KG1 (cell line): ENCODE measurements at regions not wholly inside any gene's neighbourhood (a gene's known extent, or its start where the extent isn't known, plus 50 kb on each side); places are given as distances from the start of the nearest gene placed in this dataset.

ENCODE experiments used
- DNase-seq: peaks from one replicate; lab custom pipeline; 2025; lab: John Stamatoyannopoulos, UW

DNA sequence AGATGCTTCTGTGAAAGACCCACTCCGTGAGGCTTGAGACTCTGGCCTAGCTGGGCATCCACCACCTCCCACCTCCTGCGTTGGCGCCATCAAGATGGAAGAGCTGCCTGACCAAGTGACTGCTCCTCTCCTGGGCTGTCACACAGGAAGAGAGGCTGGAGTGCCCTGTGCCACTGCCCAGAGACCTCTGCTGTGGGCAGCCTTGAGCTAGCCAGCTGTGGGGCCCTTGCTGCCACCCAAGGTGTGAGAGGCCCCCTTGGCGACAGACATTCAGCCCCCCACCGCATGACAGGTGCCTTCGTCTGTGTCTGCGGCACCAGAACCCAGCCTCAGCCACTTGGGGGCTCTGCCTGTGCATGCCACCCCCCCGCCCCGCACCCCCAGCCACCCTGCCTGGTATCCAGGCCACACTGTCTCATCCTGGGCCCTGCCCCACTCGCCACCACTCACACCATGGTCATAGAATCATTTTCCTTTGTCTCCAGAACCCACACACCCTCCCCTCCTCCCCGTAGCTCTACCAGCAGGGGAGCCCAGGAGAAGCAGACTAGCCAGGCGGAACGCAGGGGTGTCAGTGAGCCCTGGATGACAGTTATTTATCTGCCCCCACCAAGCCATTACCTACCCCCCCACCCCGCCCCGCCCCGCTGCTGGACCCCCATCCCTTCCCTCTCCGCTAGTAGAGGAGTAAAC, 120.9 kb upstream of the LHX1 start:
- DNase-seq = no peak

DNA sequence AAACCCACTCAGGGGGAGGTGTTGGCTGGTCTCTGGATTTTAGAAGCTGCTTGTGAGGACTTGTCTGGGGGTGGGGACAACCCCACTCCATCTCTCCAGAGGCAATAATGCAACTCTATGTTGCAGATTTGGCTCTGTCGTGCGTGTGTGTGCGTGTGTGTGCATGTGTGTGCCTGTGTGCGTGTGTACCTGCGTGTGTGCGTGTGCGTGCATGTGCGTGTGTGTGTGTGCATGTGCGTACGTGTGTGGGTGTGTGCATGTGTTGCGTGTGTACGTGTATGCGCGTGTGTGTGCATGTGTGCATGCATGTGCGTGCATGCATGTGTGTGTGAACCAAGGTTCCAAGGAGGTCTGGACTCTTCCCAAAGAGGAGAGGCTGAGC, 120.4 kb upstream of the LHX1 start:
- no peak for DNase-seq

DNA sequence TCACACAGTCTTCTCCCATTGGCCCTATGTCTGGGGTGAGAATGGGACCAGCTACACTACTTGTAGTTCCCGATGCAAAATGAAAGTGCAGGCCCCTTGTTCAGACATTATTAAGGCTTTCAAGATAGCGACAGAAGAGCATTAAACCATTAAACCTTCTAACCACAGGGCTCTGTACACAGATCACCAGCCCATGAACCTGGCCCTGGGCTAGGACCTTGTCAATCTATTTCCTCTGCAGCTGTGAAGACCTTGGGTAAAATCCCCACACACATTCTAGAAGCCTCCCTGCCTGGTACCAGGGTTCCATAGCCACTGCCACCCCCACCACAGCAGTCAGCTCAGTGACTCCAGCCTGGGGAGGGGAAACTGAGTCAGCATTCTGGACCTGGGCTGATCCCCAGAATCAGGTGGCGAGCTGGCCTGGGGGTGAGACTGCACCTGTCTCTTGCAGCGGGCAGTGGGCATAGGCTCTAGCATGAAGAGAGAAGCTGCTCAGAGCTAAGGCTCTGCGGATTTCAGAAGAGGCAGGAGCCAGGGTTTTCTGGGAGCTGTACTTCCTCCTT, 119.7 kb upstream of the LHX1 start:
- no peak for DNase-seq

DNA sequence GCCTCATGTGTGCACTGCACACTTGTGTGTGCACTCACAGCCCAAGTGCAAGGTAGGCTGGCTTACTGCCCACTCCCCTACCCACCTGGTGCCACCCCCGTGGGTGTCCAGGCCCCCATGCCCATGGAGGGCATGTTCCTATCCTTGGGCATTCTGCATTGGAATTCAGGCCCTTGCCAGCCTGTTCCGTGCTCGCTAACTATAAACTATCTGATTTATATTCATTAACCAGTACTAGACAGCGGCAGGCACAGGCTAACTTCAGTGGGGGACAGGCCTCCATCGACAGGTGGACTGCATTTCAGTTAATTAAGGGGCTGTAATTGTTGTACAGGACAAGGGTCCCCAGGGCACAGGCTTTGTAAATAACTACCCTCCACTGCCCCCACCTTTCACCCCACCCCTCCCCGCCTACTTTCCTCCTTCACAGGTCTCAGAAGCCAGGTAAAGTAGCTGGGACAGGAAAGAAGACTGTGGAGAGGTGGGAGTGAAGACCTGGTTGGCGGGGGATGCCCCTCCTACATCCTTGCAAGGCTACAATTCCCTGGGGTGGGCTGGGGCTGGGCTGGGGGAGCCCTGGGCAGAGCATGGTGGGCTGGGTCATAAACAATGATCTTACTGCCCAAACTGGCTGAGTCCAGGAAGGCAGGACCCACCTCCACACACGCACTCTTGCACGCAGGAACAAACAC, 119.0 kb upstream of the LHX1 start:
- DNase-seq = no peak

DNA sequence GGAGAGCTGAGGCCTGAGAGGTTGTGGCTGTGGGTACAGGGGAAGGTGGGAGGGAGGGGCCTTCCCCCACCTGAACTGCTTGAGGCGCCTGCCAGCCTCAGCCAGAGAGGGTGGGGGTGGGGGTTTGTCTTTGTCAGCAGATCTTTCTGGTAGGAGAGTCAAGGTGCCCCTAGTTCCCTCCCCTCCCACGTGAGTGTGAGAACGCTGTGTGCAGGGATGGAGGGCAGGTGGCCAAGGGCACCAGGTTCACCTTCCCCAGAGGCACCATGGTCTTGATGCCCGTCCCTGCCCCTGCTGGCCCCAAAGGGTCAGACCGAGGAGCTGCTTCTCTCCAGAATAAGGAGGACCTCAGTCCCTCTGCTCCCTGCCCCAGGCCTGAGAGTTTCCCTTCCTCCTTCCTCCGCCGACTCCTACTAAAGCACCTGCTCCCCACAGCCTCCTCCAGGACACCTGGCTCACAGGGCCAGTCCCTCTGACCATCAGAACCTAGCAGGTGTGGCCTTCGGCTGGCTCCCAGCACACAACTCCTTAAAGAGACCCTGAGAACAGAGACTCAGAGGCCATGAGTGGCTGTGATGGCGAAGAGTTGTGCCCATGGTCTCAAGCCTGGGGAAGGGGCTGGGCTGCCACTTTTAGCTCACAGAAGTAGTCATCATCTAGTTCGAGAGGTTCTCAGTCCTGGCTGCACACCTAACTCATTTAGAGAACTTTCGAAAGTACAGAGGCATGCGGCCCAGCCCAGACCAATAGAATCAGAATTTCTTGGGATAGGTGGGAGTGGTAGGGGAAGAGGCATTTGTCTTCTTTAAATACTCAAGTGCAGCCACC, 113.2 kb upstream of the LHX1 start:
- no peak for DNase-seq

DNA sequence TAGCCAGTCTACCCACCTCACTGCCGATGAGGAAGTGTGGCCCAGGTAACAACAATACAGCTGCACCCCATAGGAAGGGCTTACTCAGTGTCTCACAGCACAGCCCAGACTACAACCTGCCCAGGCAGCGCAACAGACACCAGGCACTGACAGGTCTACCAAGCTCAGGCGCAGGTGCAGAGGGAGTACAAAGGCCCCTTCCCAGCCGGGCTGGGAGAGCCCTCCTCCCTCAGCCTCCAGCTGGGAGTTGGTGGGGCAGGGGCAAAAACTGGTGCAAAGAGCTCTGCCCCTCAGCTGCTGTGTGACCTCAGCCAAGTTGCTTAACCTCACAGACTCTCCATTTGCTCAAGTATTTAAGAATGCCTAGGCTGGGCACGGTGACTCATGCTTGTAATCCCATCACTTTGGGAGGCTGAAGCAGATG, 112.6 kb upstream of the LHX1 start:
- no peak for DNase-seq

DNA sequence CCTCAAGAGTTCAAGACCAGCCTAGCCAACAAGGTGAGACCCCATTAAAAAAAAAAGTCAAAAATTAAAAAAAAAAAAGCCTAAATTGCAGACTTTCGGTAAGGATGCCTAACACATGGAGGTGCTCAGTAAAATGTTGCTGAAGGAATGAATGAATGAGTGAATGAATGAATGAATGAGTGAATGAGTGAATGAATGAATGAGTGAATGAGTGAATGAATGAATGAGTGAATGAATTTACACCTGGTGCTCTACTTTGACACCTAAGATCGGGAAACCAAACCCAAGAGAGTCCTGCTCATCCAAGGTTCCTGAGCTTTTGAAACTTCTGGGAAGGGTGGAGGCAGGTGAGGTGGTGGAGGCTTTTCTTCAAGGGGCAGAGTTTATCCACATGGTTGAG, 112.2 kb upstream of the LHX1 start:
- no peak for DNase-seq

DNA sequence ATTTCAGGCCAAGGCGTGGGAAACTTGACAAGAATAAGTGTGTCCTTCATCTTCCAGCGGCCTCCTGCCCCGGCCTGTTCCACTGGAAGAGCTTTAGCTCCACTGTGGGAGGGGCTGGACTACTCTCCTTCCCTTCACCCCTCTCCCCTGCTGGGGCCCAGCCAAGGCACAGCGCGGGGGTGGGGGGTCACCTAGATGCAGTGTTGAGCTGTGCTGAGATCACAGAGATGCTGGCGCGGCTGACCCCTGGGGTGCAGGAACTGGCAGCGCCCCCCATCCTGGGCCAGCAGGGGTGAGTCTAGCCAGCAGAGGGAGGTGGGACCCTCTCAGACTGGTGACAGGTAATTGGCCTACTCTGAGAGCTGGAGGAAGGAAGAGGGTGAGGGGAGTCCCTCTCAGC, 111.8 kb upstream of the LHX1 start:
- DNase-seq = no peak

DNA sequence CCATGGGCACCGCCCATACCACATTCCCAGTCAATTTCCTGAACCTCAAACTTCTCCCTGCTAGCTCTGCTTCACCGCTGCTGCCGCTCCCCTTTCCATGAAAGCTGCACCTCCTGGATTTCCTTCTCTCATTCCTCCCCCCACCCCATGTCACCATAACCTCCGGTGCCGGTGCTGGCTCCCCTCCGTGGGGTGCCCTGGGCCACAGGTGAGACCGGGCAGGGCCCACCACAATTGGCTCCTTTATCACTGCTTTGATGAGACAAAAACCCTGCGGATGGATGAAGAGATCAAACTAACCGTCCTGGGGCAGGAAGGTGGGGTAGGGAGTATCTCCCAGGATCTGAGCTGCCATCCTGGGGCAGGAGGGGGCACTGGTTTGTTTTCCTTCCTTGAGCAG, 111.3 kb upstream of the LHX1 start:
- no peak for DNase-seq

DNA sequence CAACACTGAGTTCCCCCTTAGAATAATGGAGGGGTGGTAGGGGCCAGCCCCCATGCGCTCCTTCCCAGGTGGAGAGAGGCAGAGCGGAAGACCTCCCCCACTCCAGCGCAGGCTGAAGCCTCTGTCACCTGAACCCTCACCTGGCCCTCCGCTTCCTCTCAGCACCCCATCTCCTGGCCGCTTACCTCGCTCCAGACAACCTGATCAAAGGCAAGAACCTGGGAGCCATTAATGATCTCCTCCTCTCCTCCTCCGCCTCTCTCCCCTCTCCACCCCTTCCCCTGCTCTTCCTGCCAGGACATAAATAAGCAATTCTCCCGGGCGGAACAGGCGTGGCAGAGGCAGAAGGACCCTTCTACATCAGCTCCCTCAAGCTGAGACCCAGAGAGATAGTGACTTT, 110.2 kb upstream of the LHX1 start:
- no peak for DNase-seq

DNA sequence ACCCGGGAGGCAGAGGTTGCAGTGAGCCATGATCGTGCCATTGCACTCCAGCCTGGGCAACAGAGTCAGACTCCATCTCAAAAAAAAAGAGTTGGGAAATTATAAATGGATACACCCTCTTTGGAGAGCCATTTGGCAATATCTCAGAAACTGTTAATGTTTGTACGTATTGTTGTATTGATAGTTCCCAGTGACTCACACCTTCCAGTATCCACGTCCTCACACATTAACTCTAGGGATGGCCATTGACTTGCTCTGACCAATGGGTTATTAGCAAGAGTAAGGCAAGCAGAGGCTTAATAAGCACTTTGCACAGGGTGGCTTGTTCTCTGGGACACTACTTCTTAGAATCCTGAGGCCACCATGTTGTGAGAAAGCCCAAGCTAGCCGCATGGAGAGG, 107.6 kb upstream of the LHX1 start:
- no peak for DNase-seq

DNA sequence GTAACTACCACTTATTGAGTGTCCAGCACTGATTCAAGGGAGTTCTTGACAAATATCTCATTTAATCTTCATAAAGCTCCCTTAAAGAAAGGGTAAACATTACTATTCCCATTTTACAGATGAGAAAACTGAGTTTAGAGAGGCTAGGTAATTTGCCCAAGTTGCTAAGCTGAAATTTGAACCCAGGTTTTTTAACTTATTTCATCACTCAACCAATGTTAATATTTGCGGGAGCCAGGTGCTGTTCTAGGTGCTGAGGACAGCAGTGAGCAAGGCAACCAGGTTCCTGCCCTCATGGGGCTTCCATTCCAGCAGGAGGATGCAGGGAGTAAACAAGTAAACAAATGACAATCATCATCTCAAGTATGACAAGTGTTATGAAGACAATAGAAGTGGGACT, 104.0 kb upstream of the LHX1 start:
- DNase-seq = no peak

DNA sequence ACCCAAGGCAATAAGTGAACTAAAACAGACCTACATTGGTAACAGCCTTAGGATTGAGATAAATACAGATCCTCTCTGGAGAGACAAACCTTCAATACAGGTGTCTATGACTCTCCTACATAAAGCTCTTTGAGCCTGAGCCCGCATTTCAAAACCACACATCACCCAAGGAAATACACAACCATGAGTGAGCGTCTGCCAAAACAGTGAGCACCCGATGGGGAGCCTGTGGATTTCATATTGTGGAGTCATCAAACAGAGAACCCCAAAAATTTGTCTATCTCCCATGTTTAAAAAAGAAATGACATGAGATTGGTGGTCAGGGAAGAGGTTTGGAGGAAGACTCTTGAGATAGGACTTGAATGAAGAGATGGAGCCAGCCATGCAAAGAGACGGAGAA, 102.2 kb upstream of the LHX1 start:
- DNase-seq = no peak

DNA sequence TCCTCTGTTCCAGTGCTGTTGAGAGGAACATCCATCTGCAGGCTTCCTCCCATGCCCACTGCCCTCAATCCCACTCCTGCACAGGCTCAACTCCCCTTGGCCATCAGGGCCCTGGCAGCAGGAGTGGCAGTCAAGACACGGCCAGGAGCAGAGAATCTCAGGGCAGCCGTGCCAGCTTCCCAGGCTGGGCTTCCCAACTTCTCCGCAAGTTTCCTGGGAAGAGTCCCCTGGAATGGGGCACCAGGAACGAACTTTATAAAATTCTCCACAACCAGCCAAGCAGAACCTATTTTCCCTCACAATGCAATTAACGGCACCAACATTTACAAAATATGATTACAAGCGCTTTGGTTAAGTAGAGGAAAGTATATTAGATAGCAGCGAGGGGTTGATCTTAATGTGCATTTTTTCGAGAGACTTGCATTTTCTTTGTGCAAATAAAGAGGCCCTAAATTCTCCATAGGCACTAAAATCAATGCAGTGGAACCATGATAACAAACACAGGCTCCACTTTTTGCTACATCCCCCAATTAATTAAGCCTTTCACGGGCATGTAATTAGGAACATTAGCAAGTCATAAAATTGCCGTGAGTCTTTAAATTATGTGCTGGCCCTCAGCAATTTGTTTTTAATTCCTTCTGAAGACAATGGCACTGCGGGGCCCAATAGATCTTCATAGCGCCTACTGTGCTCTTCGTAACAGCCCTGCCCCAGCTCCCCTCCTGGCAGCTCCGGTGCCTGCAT, 99.9 kb upstream of the LHX1 start:
- no peak for DNase-seq

DNA sequence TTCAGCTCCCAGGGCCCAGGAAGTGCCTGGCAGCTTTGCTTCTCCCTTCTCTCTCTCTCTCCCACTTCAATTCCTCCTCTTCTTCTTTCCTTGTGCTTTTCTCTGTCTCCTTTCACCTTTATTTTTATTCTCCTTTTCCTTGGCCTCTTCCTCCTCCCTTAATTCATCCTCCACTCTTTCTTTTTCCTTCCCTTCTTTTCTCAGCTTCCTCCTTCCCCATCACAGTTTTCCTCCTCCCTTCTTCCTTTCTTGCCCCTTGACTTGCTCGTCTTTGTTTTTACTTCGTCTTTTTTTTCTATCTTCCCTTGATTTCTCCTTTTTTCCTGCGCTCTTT, 99.4 kb upstream of the LHX1 start:
- DNase-seq = no peak

DNA sequence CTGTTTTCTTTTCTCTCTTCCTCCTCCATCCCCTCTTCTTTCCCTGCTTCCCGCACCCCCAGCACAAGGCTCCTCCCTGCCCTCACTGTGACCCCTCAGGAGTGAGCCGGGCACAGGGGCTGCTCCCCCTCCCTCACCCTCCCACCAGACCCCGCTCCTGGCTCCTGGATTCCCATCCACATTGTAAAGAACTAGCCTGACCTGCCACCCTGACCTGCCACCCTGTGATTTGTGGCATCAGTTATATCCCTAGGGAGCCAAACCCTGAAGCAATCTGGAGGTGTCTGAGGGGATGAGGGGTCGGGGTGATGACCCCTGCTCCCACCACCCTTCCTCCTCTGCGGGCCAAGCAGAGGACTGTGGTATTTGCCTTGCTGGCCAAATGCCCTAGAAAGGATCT, 98.0 kb upstream of the LHX1 start:
- DNase-seq = no peak

DNA sequence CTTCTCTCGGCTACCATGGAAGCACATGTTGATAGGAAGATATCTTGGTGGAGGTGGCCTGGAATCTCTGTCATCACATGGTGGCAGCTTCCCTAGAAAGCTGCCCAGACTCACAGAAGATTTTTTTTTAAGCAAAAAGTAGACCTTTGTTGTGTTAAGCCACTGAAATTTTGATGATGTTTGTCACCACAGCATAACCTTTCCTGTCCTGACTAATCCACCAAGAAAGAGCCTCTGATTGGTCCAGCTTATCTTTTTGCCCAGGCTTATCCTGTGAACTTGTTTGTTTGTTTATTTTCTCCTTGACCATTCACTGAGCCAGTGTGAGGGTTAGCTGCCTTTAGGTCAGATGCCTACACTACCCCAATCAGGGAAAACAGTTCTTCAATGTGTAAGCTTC, 96.5 kb upstream of the LHX1 start:
- no peak for DNase-seq

DNA sequence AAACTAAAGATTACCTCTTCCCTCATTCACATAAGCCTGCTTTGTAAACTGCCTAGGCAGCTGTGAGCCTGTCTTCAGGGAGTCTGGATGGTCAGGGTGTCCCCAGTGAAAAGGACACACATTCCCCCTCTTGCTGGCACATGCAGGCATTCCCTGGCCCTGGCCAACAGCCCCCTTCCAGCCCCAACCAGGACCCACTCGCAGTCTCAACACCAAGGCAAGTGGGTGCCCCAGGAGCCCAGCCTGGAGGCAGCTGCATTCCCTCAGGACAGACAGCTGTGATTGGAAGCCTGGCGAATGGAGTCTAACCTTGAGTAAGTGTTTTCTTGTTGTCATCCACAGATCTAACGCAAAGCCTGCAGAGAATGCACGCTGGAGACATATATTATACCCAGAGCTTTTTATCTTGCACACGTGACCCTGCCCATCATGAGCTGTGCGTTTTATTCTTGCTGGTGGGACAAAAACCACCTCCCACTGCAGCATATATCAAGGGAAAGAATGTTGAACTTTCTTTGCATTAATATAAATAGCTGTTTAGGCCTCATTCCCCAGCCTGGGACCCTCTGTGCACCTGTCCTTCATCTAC, 95.0 kb upstream of the LHX1 start:
- no peak for DNase-seq

DNA sequence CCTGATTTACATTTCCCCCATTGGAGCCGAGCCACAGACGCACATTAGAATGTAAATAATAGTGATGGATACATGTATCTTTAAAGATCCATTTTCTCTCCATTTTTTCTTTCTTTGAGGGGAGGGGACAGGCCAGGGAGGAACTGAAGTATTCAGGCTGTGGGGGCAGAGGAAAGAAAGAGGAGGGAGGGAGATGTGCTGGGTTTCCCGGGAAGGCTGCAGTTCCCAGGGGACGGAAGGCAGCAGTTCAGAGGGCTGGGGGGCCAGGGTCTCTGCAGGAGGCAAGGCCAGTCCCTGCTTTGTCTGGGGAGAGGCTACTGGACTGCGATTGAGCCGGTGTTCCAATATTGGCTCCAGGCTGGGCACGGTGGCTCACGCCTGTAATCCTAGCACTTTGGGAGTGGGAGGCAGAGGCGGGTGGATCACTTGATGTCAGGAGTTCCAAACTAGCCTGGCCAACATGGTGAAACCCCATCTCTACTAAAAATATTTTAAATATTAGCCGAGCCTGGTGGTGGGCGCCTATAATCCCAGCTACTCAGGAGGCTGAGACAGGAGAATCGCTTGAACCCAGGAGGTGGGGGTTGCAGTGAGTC, 94.2 kb upstream of the LHX1 start:
- no peak for DNase-seq

DNA sequence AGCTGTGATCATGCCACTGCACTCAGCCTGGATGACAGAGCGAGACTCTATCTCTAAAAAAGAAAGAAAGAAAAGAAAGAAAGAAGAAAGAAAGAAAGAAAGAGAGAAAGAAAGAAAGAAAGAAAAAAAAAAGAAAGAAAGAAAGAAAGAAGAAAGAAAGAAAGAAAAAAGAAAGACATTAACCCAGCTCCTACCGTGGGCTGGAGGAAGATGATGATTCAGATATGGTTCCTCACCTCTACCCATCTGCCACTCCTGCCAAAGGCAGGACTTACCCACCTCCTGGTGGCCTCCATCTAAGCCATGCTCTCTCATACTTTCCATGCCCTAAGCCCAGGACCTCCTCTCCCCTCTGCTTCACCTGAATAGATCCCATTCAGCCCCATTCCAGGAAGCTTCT, 93.3 kb upstream of the LHX1 start:
- DNase-seq = no peak

DNA sequence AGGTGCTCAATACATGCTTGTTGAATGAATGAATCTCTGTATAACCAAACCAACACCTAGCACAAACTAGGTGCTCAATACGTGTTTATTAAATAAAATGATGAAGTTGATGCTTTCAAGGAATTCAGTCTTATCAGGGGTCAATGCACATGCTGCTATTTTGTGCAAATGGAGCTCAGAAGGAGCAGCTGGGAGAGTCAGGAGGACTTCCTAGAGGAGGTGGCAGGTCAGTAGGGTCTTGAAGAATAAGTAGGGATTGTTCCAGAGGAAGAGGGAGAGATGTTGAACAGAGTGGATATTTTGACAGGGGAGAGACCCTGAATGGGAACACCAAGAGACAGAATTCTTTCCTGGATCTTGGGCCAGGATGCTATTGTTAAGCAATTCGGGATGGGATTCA, 92.7 kb upstream of the LHX1 start:
- no peak for DNase-seq

DNA sequence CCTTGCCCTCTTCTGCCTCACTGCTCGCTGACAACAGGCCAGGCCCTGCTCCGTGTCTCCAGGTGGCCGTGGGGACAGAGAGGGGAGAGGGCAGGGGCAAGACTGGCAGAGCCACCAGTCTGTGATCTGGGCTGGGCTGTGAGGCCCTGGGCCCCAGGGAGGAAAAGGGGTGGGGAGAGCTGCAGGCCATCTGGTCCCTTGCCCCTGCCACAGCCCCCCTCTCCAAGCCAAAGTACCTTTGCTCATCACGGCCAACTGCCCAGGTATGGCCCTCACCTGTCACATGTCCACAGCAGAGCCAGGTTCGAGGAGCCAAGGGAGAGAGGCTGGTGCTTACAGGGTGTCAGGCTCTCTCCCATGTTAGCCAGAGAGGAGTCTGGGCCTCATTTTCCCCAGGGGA, 91.4 kb upstream of the LHX1 start:
- no peak for DNase-seq
